Esophagus squamous epithelium (tissue), 4 donors: ENCODE measurements at regions not wholly inside any gene's neighbourhood (a gene's known extent, or its start where the extent isn't known, plus 50 kb on each side); places are given as distances from the start of the nearest gene placed in this dataset.

Source experiments
- POLR2A ChIP-seq, 4 donors: fragments of 450-650 bp; IDR thresholded peaks; one replicate each; pipeline ENCODE4 v1.6.1; 2017; ENCODE audit warnings: antibody characterized with exemption in 4 of 4, mild to moderate bottlenecking in 4 of 4, moderate library complexity in 3 of 4
- TF ChIP-seq, protein P1 (sequence below), 6 experiments: fragments of 450-650 bp in 4 of 6; fragments of 200-600 bp in 2 of 6; sonication (generic) in 2 of 6; IDR thresholded peaks; one replicate each; pipeline ENCODE4 v1.5.1; 2016 to 2019; ENCODE audit warnings: antibody characterized with exemption in 6 of 6, mild to moderate bottlenecking in 4 of 6, moderate library complexity in 4 of 6

DNA sequence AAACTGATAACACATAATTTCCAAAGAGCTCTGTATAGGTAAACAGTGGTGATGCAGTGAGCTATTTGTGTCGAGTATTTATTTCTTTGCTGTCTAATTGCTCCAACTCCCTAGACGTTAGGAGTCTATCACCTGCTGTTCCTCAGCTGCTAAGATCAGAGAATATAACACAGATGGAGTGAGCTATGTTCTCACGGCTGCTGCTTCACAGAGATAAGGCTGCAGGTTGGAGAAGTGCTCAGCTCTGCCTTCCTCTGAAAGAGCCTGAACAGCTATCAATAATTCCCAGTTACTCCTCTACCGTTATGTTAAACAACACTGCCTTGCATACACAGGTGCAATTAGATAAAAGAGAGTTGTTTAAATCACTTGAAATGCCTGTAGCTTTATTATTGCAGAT lies 103.2 kb upstream of the MDGA2 start:
- no peak for TF ChIP-seq POLR2A (IDR thresholded peaks at IDR 0.05)
- TF ChIP-seq, protein P1, sequence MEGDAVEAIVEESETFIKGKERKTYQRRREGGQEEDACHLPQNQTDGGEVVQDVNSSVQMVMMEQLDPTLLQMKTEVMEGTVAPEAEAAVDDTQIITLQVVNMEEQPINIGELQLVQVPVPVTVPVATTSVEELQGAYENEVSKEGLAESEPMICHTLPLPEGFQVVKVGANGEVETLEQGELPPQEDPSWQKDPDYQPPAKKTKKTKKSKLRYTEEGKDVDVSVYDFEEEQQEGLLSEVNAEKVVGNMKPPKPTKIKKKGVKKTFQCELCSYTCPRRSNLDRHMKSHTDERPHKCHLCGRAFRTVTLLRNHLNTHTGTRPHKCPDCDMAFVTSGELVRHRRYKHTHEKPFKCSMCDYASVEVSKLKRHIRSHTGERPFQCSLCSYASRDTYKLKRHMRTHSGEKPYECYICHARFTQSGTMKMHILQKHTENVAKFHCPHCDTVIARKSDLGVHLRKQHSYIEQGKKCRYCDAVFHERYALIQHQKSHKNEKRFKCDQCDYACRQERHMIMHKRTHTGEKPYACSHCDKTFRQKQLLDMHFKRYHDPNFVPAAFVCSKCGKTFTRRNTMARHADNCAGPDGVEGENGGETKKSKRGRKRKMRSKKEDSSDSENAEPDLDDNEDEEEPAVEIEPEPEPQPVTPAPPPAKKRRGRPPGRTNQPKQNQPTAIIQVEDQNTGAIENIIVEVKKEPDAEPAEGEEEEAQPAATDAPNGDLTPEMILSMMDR (IDR thresholded peaks at IDR 0.05): no peak
